HEK293 (cell line): ENCODE measurements at regions not wholly inside any gene's neighbourhood (a gene's known extent, or its start where the extent isn't known, plus 50 kb on each side); places are given as distances from the start of the nearest gene placed in this dataset.

Source experiments
- HOXD13 ChIP-seq: sonication (generic); formaldehyde crosslinking; IDR thresholded peaks from 2 replicates; pipeline ENCODE4 v1.8.0; 2022; ENCODE audit warnings: missing genetic modification reagents, borderline replicate concordance
- KLF1 ChIP-seq: fragments of 450-650 bp; formaldehyde crosslinking; IDR thresholded peaks from 2 replicates; pipeline ENCODE4 v1.5.1; 2016; ENCODE audit warnings: missing biosample characterization, missing genetic modification characterization
- OSR2 ChIP-seq: fragments of 450-650 bp; formaldehyde crosslinking; IDR thresholded peaks from 2 replicates; pipeline ENCODE4 v1.5.1; 2016; ENCODE audit warnings: missing biosample characterization, missing genetic modification characterization
- REPIN1 ChIP-seq: fragments of 450-650 bp; formaldehyde crosslinking; IDR thresholded peaks from 2 replicates; pipeline ENCODE4 v1.5.1; 2017; ENCODE audit warnings: missing biosample characterization, missing genetic modification characterization, low read depth
- SP3 ChIP-seq: fragments of 450-650 bp; formaldehyde crosslinking; IDR thresholded peaks from 2 replicates; pipeline ENCODE4 v1.5.1; 2016; ENCODE audit warnings: missing biosample characterization, missing genetic modification characterization
- YY1 ChIP-seq: fragments of 450-650 bp; formaldehyde crosslinking; IDR thresholded peaks from 2 replicates; pipeline ENCODE4 v1.5.1; 2018; ENCODE audit warnings: missing biosample characterization, missing genetic modification characterization
- ZNF391 ChIP-seq: fragments of 450-650 bp; formaldehyde crosslinking; IDR thresholded peaks from 2 replicates; pipeline ENCODE4 v1.5.1; 2016; ENCODE audit warnings: low read depth, missing biosample characterization, missing genetic modification characterization, borderline replicate concordance
- ZNF521 ChIP-seq: fragments of 450-650 bp; formaldehyde crosslinking; IDR thresholded peaks from 2 replicates; pipeline ENCODE4 v1.5.1; 2017; ENCODE audit warnings: missing biosample characterization, mild to moderate bottlenecking, missing genetic modification characterization
- ZNF571 ChIP-seq: fragments of 450-650 bp; formaldehyde crosslinking; IDR thresholded peaks from 2 replicates; pipeline ENCODE4 v1.5.0; 2017; ENCODE audit warnings: missing biosample characterization, missing genetic modification characterization
- ZNF747 ChIP-seq: fragments of 450-650 bp; formaldehyde crosslinking; IDR thresholded peaks from 2 replicates; pipeline ENCODE4 v1.5.1; 2016; ENCODE audit warnings: missing biosample characterization, missing genetic modification characterization
- TF ChIP-seq, protein P1 (sequence below): fragments of 450-650 bp; formaldehyde crosslinking; IDR thresholded peaks from 2 replicates; pipeline ENCODE4 v1.5.1; 2017; ENCODE audit warnings: missing biosample characterization, missing genetic modification characterization
- TF ChIP-seq, protein P2 (sequence below): fragments of 450-650 bp; formaldehyde crosslinking; IDR thresholded peaks from 2 replicates; pipeline ENCODE4 v1.5.1; 2016; ENCODE audit warnings: missing biosample characterization, missing genetic modification characterization
- TF ChIP-seq, protein P3 (sequence below): fragments of 450-650 bp; formaldehyde crosslinking; IDR thresholded peaks from 2 replicates; pipeline ENCODE4 v1.5.1; 2016; ENCODE audit warnings: missing biosample characterization, missing genetic modification characterization
- TF ChIP-seq, protein P4 (sequence below): fragments of 450-650 bp; formaldehyde crosslinking; IDR thresholded peaks from 2 replicates; pipeline ENCODE4 v1.5.1; 2016; ENCODE audit warnings: missing biosample characterization, missing genetic modification characterization, borderline replicate concordance

DNA sequence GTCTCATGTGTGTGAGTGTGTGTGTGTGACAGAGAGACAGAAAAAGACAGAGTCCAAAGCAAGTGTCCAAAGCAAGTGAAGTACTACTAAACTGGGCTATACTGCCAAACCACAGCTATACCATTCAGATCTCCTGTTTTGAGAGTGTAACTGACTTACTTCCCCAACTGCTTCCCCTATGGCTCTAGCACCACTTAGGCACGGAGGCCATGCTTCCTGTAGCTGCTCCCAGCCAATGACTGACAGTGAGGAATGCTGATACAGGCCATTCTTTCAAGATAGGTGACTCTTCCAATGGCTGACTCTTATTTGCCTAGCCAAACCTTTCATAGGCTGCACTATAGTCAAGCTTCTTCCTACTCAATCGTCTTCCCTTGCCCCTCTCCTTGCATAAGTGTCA lies 393.2 kb downstream of the BCAT1 start:
- TF ChIP-seq ZNF571 (tag by site-specific recombination) (no peak), ZNF521 (tag by site-specific recombination) (no peak), HOXD13 (CRISPR knock-in tag) (no peak), ZNF391 (no peak), SP3 (tag by site-specific recombination) (no peak), REPIN1 (tag by site-specific recombination) (no peak), KLF1 (no peak), YY1 (tag by site-specific recombination) (no peak), OSR2 (no peak), ZNF747 (no peak)
- TF ChIP-seq, protein P1, sequence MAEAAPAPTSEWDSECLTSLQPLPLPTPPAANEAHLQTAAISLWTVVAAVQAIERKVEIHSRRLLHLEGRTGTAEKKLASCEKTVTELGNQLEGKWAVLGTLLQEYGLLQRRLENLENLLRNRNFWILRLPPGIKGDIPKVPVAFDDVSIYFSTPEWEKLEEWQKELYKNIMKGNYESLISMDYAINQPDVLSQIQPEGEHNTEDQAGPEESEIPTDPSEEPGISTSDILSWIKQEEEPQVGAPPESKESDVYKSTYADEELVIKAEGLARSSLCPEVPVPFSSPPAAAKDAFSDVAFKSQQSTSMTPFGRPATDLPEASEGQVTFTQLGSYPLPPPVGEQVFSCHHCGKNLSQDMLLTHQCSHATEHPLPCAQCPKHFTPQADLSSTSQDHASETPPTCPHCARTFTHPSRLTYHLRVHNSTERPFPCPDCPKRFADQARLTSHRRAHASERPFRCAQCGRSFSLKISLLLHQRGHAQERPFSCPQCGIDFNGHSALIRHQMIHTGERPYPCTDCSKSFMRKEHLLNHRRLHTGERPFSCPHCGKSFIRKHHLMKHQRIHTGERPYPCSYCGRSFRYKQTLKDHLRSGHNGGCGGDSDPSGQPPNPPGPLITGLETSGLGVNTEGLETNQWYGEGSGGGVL (tag by site-specific recombination) = no peak
- TF ChIP-seq, protein P2, sequence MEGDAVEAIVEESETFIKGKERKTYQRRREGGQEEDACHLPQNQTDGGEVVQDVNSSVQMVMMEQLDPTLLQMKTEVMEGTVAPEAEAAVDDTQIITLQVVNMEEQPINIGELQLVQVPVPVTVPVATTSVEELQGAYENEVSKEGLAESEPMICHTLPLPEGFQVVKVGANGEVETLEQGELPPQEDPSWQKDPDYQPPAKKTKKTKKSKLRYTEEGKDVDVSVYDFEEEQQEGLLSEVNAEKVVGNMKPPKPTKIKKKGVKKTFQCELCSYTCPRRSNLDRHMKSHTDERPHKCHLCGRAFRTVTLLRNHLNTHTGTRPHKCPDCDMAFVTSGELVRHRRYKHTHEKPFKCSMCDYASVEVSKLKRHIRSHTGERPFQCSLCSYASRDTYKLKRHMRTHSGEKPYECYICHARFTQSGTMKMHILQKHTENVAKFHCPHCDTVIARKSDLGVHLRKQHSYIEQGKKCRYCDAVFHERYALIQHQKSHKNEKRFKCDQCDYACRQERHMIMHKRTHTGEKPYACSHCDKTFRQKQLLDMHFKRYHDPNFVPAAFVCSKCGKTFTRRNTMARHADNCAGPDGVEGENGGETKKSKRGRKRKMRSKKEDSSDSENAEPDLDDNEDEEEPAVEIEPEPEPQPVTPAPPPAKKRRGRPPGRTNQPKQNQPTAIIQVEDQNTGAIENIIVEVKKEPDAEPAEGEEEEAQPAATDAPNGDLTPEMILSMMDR (tag by site-specific recombination) = no peak
- TF ChIP-seq, protein P3, sequence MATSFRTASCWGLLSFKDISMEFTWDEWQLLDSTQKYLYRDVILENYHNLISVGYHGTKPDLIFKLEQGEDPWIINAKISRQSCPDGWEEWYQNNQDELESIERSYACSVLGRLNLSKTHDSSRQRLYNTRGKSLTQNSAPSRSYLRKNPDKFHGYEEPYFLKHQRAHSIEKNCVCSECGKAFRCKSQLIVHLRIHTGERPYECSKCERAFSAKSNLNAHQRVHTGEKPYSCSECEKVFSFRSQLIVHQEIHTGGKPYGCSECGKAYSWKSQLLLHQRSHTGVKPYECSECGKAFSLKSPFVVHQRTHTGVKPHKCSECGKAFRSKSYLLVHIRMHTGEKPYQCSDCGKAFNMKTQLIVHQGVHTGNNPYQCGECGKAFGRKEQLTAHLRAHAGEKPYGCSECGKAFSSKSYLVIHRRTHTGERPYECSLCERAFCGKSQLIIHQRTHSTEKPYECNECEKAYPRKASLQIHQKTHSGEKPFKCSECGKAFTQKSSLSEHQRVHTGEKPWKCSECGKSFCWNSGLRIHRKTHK (tag by site-specific recombination) = no peak
- TF ChIP-seq, protein P4, sequence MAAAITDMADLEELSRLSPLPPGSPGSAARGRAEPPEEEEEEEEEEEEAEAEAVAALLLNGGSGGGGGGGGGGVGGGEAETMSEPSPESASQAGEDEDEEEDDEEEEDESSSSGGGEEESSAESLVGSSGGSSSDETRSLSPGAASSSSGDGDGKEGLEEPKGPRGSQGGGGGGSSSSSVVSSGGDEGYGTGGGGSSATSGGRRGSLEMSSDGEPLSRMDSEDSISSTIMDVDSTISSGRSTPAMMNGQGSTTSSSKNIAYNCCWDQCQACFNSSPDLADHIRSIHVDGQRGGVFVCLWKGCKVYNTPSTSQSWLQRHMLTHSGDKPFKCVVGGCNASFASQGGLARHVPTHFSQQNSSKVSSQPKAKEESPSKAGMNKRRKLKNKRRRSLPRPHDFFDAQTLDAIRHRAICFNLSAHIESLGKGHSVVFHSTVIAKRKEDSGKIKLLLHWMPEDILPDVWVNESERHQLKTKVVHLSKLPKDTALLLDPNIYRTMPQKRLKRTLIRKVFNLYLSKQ (tag by site-specific recombination) = no peak
